Spinal cord (tissue), 9 donors: ENCODE measurements at regions not wholly inside any gene's neighbourhood (a gene's known extent, or its start where the extent isn't known, plus 50 kb on each side); places are given as distances from the start of the nearest gene placed in this dataset.

ENCODE experiments used
- DNase-seq, 6 donors: peaks; one replicate each; pipeline versions ENCODE4 v3.0.0 to v3.0.0-alpha.2; 2013 to 2015; ENCODE audit warnings: low spot score in 6 of 6, low read depth in 4 of 6
- H3K27ac ChIP-seq: one replicate; pipeline ENCODE4 v1.5.1; 2013; ENCODE audit warnings: low read depth, low read length, control low read depth
- H3K27me3 ChIP-seq: one replicate; pipeline ENCODE4 v1.6.1; 2013; ENCODE audit warnings: low read length; ENCODE audit not compliant: control insufficient read depth, insufficient read depth
- H3K36me3 ChIP-seq: one replicate; pipeline ENCODE4 v1.6.1; 2013; ENCODE audit warnings: low read length; ENCODE audit not compliant: control insufficient read depth, insufficient read depth
- H3K4me1 ChIP-seq: one replicate; pipeline ENCODE4 v1.6.1; 2013; ENCODE audit warnings: low read length; ENCODE audit not compliant: control insufficient read depth, insufficient read depth
- H3K4me3 ChIP-seq: one replicate; pipeline ENCODE4 v1.5.1; 2013; ENCODE audit warnings: low read depth, low read length, control low read depth
- H3K9me3 ChIP-seq: one replicate; pipeline ENCODE4 v1.6.1; 2013; ENCODE audit warnings: low read length; ENCODE audit not compliant: control insufficient read depth, insufficient read depth
- WGBS: methylation state at CpG from one replicate; pipeline ENCODE4 v1.1.5; 2013; ENCODE audit warnings: missing lambda C conversion rate; ENCODE audit not compliant: insufficient coverage; 5-methylcytosine and 5-hydroxymethylcytosine counted together
- donor health status: healthy.

- no peaks in the 10 kb centered on the region for H3K36me3 ChIP-seq
- peaks cover 9% of the 10 kb centered on the region for H3K4me1 ChIP-seq
- no peak overlapping the region for H3K27ac ChIP-seq
- H3K9me3 ChIP-seq: no peaks in the 10 kb centered on the region
- no CpG with 5 or more reads among the region's 8 CpGs for WGBS
- peaks cover 37% of the 10 kb centered on the region for H3K27me3 ChIP-seq
- peak in 1 of 6 donors; percentile 89 for DNase-seq
- no peak overlapping the region for H3K4me3 ChIP-seq
Observed at GRCh38 chr10:129033340-129033739, 433.7 kb upstream of the MGMT start.

- Histone ChIP-seq H3K27ac (no peak overlapping the region), H3K4me1 (peaks cover 9% of the 10 kb centered on the region), H3K27me3 (peaks cover 38% of the 10 kb centered on the region), H3K4me3 (no peak overlapping the region), H3K9me3 (no peaks in the 10 kb centered on the region), H3K36me3 (no peaks in the 10 kb centered on the region)
- WGBS: 25% methylated on average over 12 of the region's 14 CpGs
- DNase-seq: peak in 2 of 6 donors; percentile 43 to 95
Observed at GRCh38 chr10:129033790-129034272, 433.2 kb upstream of the MGMT start.

GRCh38 chr10:129035052-129035827 lies 431.8 kb upstream of the MGMT start:
- 58% methylated on average over 17 of the region's 24 CpGs for WGBS
- H3K4me1 ChIP-seq: peaks cover 9% of the 10 kb centered on the region

GRCh38 chr10:129038522-129038921 lies 428.5 kb upstream of the MGMT start:
- Histone ChIP-seq H3K36me3 (no peaks in the 10 kb centered on the region), H3K4me1 (peaks cover 10% of the 10 kb centered on the region), H3K27me3 (peaks cover 18% of the 10 kb centered on the region), H3K9me3 (no peaks in the 10 kb centered on the region), H3K4me3 (no peak overlapping the region), H3K27ac (no peak overlapping the region)
- 83% methylated on average over 1 of the region's 4 CpGs for WGBS
- no peak for DNase-seq

More at GRCh38 chr10:129035052-129035827, 431.8 kb upstream of the MGMT start:
- H3K4me3 ChIP-seq: no peak overlapping the region
- DNase-seq: peak in 1 of 6 donors; percentile 39
- H3K36me3 ChIP-seq: no peaks in the 10 kb centered on the region
- peaks cover 33% of the 10 kb centered on the region for H3K27me3 ChIP-seq
- H3K9me3 ChIP-seq: no peaks in the 10 kb centered on the region
- H3K27ac ChIP-seq: no peak overlapping the region

- H3K36me3 ChIP-seq: no peaks in the 10 kb centered on the region
- H3K27me3 ChIP-seq: peaks cover 6% of the 10 kb centered on the region
- no peaks in the 10 kb centered on the region for H3K9me3 ChIP-seq
- H3K27ac ChIP-seq: no peak overlapping the region
- H3K4me1 ChIP-seq: peaks cover 7% of the 10 kb centered on the region
- H3K4me3 ChIP-seq: no peak overlapping the region
- WGBS: 63% methylated on average over 9 of the region's 15 CpGs
- peak in 1 of 6 donors; percentile 79 for DNase-seq
Observed at GRCh38 chr10:129039406-129040370, 427.4 kb upstream of the MGMT start.

- WGBS: 100% methylated on average over 1 of the region's 1 CpG
- Histone ChIP-seq H3K27ac (no peak overlapping the region), H3K9me3 (no peaks in the 10 kb centered on the region), H3K27me3 (peaks cover 4% of the 10 kb centered on the region), H3K4me3 (no peak overlapping the region), H3K36me3 (no peaks in the 10 kb centered on the region), H3K4me1 (peaks cover 7% of the 10 kb centered on the region)
- no peak for DNase-seq
Observed at GRCh38 chr10:129040377-129040776, 426.7 kb upstream of the MGMT start.

GRCh38 chr10:129041916-129042315 lies 425.1 kb upstream of the MGMT start:
- no peak overlapping the region for H3K27ac ChIP-seq
- no peaks in the 10 kb centered on the region for H3K9me3 ChIP-seq
- peaks cover 7% of the 10 kb centered on the region for H3K4me1 ChIP-seq
- H3K4me3 ChIP-seq: no peak overlapping the region
- H3K27me3 ChIP-seq: peaks cover 4% of the 10 kb centered on the region
- DNase-seq: no peak
- no peaks in the 10 kb centered on the region for H3K36me3 ChIP-seq
- 93% methylated on average over 8 of the region's 9 CpGs for WGBS

- H3K9me3 ChIP-seq: no peaks in the 10 kb centered on the region
- no peaks in the 10 kb centered on the region for H3K36me3 ChIP-seq
- H3K4me1 ChIP-seq: peaks cover 7% of the 10 kb centered on the region
- H3K27ac ChIP-seq: no peak overlapping the region
- WGBS: 27% methylated on average over 8 of the region's 21 CpGs
- no peak overlapping the region for H3K4me3 ChIP-seq
- peak in 1 of 6 donors; percentile 73 for DNase-seq
- peaks cover 4% of the 10 kb centered on the region for H3K27me3 ChIP-seq
Observed at GRCh38 chr10:129042776-129043595, 424.1 kb upstream of the MGMT start.

GRCh38 chr10:129043691-129044090 lies 423.4 kb upstream of the MGMT start:
- Histone ChIP-seq H3K9me3 (no peaks in the 10 kb centered on the region), H3K36me3 (no peaks in the 10 kb centered on the region), H3K27me3 (peaks cover 3% of the 10 kb centered on the region), H3K4me3 (no peak overlapping the region), H3K27ac (no peak overlapping the region), H3K4me1 (peaks cover 7% of the 10 kb centered on the region)
- DNase-seq: peak in 1 of 6 donors; percentile 86
- no CpG with 5 or more reads among the region's 3 CpGs for WGBS
